PC-3 (cell line): ENCODE measurements at regions not wholly inside any gene's neighbourhood (a gene's known extent, or its start where the extent isn't known, plus 50 kb on each side); places are given as distances from the start of the nearest gene placed in this dataset.

Experiments
- EZH2phosphoT487 ChIP-seq: fragments of 300-600 bp; sonication (generic); IDR thresholded peaks from 2 replicates; pipeline ENCODE4 v1.6.1; 2018; ENCODE audit warnings: mild to moderate bottlenecking, antibody characterized with exemption, low read length, borderline replicate concordance
- TF ChIP-seq, protein P1 (sequence below): fragments of 300-600 bp; sonication (generic); conservative IDR thresholded peaks from 2 replicates; pipeline ENCODE4 v1.5.1; 2017; ENCODE audit warnings: antibody characterized with exemption, low read depth, mild to moderate bottlenecking, low read length

DNA sequence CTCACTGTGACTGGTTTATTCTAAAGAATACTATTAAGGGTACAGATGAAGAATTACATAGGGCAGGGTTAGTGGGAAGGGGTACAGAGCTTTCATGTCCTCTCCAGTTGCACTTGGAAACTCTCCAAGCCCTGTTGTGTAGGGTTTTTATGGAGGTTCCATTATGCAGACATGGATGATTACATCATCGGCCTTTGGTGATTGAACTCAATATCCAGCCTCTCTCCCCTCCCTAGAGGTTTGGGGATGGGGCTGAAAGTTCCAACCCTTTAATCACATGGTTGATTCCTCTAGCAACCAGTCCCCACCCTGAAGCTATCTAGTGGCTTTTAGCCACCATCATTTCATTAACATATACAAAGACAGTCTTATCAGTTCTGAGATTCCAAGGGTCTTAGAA is 472.6 kb downstream of the BUD13 start:
- TF ChIP-seq, protein P1, sequence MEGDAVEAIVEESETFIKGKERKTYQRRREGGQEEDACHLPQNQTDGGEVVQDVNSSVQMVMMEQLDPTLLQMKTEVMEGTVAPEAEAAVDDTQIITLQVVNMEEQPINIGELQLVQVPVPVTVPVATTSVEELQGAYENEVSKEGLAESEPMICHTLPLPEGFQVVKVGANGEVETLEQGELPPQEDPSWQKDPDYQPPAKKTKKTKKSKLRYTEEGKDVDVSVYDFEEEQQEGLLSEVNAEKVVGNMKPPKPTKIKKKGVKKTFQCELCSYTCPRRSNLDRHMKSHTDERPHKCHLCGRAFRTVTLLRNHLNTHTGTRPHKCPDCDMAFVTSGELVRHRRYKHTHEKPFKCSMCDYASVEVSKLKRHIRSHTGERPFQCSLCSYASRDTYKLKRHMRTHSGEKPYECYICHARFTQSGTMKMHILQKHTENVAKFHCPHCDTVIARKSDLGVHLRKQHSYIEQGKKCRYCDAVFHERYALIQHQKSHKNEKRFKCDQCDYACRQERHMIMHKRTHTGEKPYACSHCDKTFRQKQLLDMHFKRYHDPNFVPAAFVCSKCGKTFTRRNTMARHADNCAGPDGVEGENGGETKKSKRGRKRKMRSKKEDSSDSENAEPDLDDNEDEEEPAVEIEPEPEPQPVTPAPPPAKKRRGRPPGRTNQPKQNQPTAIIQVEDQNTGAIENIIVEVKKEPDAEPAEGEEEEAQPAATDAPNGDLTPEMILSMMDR: no peak
- TF ChIP-seq EZH2phosphoT487: no peak
